Smooth muscle cell (in vitro differentiated cells): ENCODE measurements at regions not wholly inside any gene's neighbourhood (a gene's known extent, or its start where the extent isn't known, plus 50 kb on each side); places are given as distances from the start of the nearest gene placed in this dataset.

Experiments
- DNase-seq: peaks from one replicate; lab custom pipeline; 2025; ENCODE audit not compliant: unreplicated experiment; lab: John Stamatoyannopoulos, UW
- H2AFZ ChIP-seq: fragments of 200-600 bp; sonication (generic); 2 replicates; pipeline ENCODE4 v1.6.0; 2016; ENCODE audit warnings: antibody characterized with exemption, low read depth, mild to moderate bottlenecking
- H3F3A ChIP-seq: fragments of 200-600 bp; sonication (generic); 2 replicates; pipeline ENCODE4 v1.6.0; 2017; ENCODE audit warnings: antibody characterized with exemption, low read depth
- H3K27ac ChIP-seq: fragments of 200-600 bp; sonication (generic); 2 replicates; pipeline ENCODE4 v1.5.1; 2016; ENCODE audit warnings: low read depth, mild to moderate bottlenecking
- H3K27me3 ChIP-seq: fragments of 200-600 bp; sonication (generic); 2 replicates; pipeline ENCODE4 v1.6.1; 2016; ENCODE audit warnings: low read depth, mild to moderate bottlenecking
- H3K36me3 ChIP-seq: fragments of 200-600 bp; sonication (generic); 2 replicates; pipeline ENCODE4 v1.5.1; 2016; ENCODE audit warnings: low read depth
- H3K4me1 ChIP-seq: fragments of 200-600 bp; sonication (generic); 2 replicates; pipeline ENCODE4 v1.5.1; 2016; ENCODE audit warnings: low read depth
- H3K4me2 ChIP-seq: fragments of 200-600 bp; sonication (generic); 2 replicates; pipeline ENCODE4 v1.6.0; 2016; ENCODE audit warnings: mild to moderate bottlenecking
- H3K4me3 ChIP-seq: fragments of 200-600 bp; sonication (generic); 2 replicates; pipeline ENCODE4 v1.5.1; 2016; ENCODE audit warnings: mild to moderate bottlenecking
- H3K79me2 ChIP-seq: fragments of 200-600 bp; sonication (generic); 2 replicates; pipeline ENCODE4 v1.6.0; 2016; ENCODE audit warnings: low read depth, mild to moderate bottlenecking
- H3K9ac ChIP-seq: fragments of 200-600 bp; sonication (generic); 2 replicates; pipeline ENCODE4 v1.6.0; 2016; ENCODE audit warnings: low read depth
- H3K9me3 ChIP-seq: fragments of 200-600 bp; sonication (generic); replicated peaks from 2 replicates; pipeline ENCODE4 v1.5.1; 2016; ENCODE audit warnings: low read depth
- H4K20me1 ChIP-seq: fragments of 200-600 bp; sonication (generic); 2 replicates; pipeline ENCODE4 v1.6.0; 2016; ENCODE audit warnings: low read depth
- CTCF ChIP-seq: fragments of 200-600 bp; sonication (generic); IDR thresholded peaks from 2 replicates; pipeline ENCODE4 v1.5.1; 2017; ENCODE audit warnings: borderline replicate concordance, mild to moderate bottlenecking, antibody characterized with exemption; ENCODE audit not compliant: insufficient read depth, poor library complexity, severe bottlenecking
- WGBS: methylation state at CpG from one replicate; pipeline ENCODE4 v1.1.7; 2016; ENCODE audit warnings: low lambda C conversion rate; 5-methylcytosine and 5-hydroxymethylcytosine counted together

- no peaks in the 10 kb centered on the region for H3K79me2 ChIP-seq
- DNase-seq: no peak
- H3K4me1 ChIP-seq: no peaks in the 10 kb centered on the region
- H2AFZ ChIP-seq: no peak overlapping the region
- no peak for TF ChIP-seq CTCF
- no peaks in the 10 kb centered on the region for H4K20me1 ChIP-seq
- H3K27ac ChIP-seq: no peak overlapping the region
- no peaks in the 10 kb centered on the region for H3K36me3 ChIP-seq
- H3K27me3 ChIP-seq: peaks cover 7% of the 10 kb centered on the region
- H3K9ac ChIP-seq: no peak overlapping the region
- no peaks in the 10 kb centered on the region for H3F3A ChIP-seq
- no peak overlapping the region for H3K4me2 ChIP-seq
- H3K9me3 ChIP-seq: no peaks in the 10 kb centered on the region
- no peak overlapping the region for H3K4me3 ChIP-seq
Observed at GRCh38 chr5:63535840-63536602, 426.2 kb downstream of the HTR1A start.

GRCh38 chr5:63524281-63524680 lies 438.0 kb downstream of the HTR1A start:
- Histone ChIP-seq H3K79me2 (no peaks in the 10 kb centered on the region), H3K9me3 (no peaks in the 10 kb centered on the region), H3K27me3 (no peaks in the 10 kb centered on the region), H3F3A (no peaks in the 10 kb centered on the region), H3K27ac (no peak overlapping the region), H3K36me3 (no peaks in the 10 kb centered on the region), H3K9ac (no peak overlapping the region), H3K4me2 (no peak overlapping the region), H4K20me1 (no peaks in the 10 kb centered on the region), H3K4me1 (no peaks in the 10 kb centered on the region), H3K4me3 (no peak overlapping the region), H2AFZ (no peak overlapping the region)
- WGBS: 87% methylated on average over 1 of the region's 1 CpG
- TF ChIP-seq CTCF: no peak
- DNase-seq: no peak

- Histone ChIP-seq H3F3A (no peaks in the 10 kb centered on the region), H3K4me3 (no peak overlapping the region), H3K79me2 (no peaks in the 10 kb centered on the region), H3K9ac (no peak overlapping the region), H2AFZ (no peak overlapping the region), H3K36me3 (no peaks in the 10 kb centered on the region), H3K9me3 (no peaks in the 10 kb centered on the region), H3K27ac (no peak overlapping the region), H4K20me1 (no peaks in the 10 kb centered on the region), H3K27me3 (no peaks in the 10 kb centered on the region), H3K4me1 (no peaks in the 10 kb centered on the region), H3K4me2 (no peak overlapping the region)
- no peak for TF ChIP-seq CTCF
- DNase-seq: no peak
Observed at GRCh38 chr5:63516006-63516405, 446.2 kb downstream of the HTR1A start.

GRCh38 chr5:63500242-63500641 lies 462.0 kb downstream of the HTR1A start:
- H3K27me3 ChIP-seq: no peaks in the 10 kb centered on the region
- no peaks in the 10 kb centered on the region for H4K20me1 ChIP-seq
- H3K9ac ChIP-seq: no peak overlapping the region
- no peaks in the 10 kb centered on the region for H3K9me3 ChIP-seq
- H2AFZ ChIP-seq: no peak overlapping the region
- DNase-seq: no peak
- WGBS: 90% methylated on average over 3 of the region's 3 CpGs
- no peaks in the 10 kb centered on the region for H3K79me2 ChIP-seq
- H3K36me3 ChIP-seq: no peaks in the 10 kb centered on the region
- no peaks in the 10 kb centered on the region for H3K4me1 ChIP-seq
- no peak overlapping the region for H3K4me2 ChIP-seq
- H3K4me3 ChIP-seq: no peak overlapping the region
- no peak for TF ChIP-seq CTCF
- H3F3A ChIP-seq: no peaks in the 10 kb centered on the region
- no peak overlapping the region for H3K27ac ChIP-seq
